IPS DF 6.9 (cell line): ENCODE measurements at regions not wholly inside any gene's neighbourhood (a gene's known extent, or its start where the extent isn't known, plus 50 kb on each side); places are given as distances from the start of the nearest gene placed in this dataset.

ENCODE experiments used
- DNase-seq: peaks from one replicate; pipeline ENCODE4 v3.0.0-alpha.2; 2013; ENCODE audit warnings: low read depth, low spot score
- H3K27ac ChIP-seq: one replicate; pipeline ENCODE4 v1.5.1; 2013; ENCODE audit warnings: low read length, control low read depth
- H3K27me3 ChIP-seq: 2 replicates; pipeline ENCODE4 v1.6.1; 2013; ENCODE audit warnings: mild to moderate bottlenecking, low read length; ENCODE audit not compliant: control insufficient read depth, insufficient read depth
- H3K36me3 ChIP-seq: 2 replicates; pipeline ENCODE4 v1.6.1; 2013; ENCODE audit warnings: low read length; ENCODE audit not compliant: control insufficient read depth, insufficient read depth
- H3K4me1 ChIP-seq: 2 replicates; pipeline ENCODE4 v1.6.1; 2013; ENCODE audit warnings: low read length; ENCODE audit not compliant: control insufficient read depth, insufficient read depth
- H3K4me3 ChIP-seq: 2 replicates; pipeline ENCODE4 v1.5.1; 2013; ENCODE audit warnings: mild to moderate bottlenecking, low read length
- H3K9me3 ChIP-seq: 2 replicates; pipeline ENCODE4 v1.6.1; 2013; ENCODE audit warnings: low read length, inconsistent platforms; ENCODE audit not compliant: control insufficient read depth, insufficient read depth
- WGBS: extraction: QIAGEN DNeasy Blood & Tissue Kit; methylation state at CpG from one replicate; pipeline ENCODE4 v1.1.7; 2013; ENCODE audit warnings: mixed read lengths, missing lambda C conversion rate; ENCODE audit not compliant: insufficient read length, insufficient coverage; 5-methylcytosine and 5-hydroxymethylcytosine counted together

GRCh38 chr1:185427264-185427663 lies 110.2 kb upstream of the IVNS1ABP start:
- H3K27me3 ChIP-seq, result no peaks in the 10 kb centered on the region
- no peak for DNase-seq
- H3K36me3 ChIP-seq, result no peaks in the 10 kb centered on the region
- WGBS, result no CpG with 5 or more reads among the region's 2 CpGs
- no peaks in the 10 kb centered on the region for H3K4me1 ChIP-seq
- no peak overlapping the region for H3K4me3 ChIP-seq
- H3K27ac ChIP-seq, result no peak overlapping the region
- no peaks in the 10 kb centered on the region for H3K9me3 ChIP-seq

GRCh38 chr1:185426848-185427247 lies 109.8 kb upstream of the IVNS1ABP start:
- H3K36me3 ChIP-seq, result no peaks in the 10 kb centered on the region
- no peak overlapping the region for H3K27ac ChIP-seq
- no peaks in the 10 kb centered on the region for H3K4me1 ChIP-seq
- no CpG with 5 or more reads among the region's 5 CpGs for WGBS
- H3K27me3 ChIP-seq, result no peaks in the 10 kb centered on the region
- no peaks in the 10 kb centered on the region for H3K9me3 ChIP-seq
- no peak for DNase-seq
- H3K4me3 ChIP-seq, result no peak overlapping the region

- Histone ChIP-seq H3K4me1 (no peaks in the 10 kb centered on the region), H3K27ac (no peak overlapping the region), H3K27me3 (no peaks in the 10 kb centered on the region), H3K9me3 (no peaks in the 10 kb centered on the region), H3K36me3 (no peaks in the 10 kb centered on the region), H3K4me3 (no peak overlapping the region)
- no peak for DNase-seq
- no CpG with 5 or more reads among the region's 3 CpGs for WGBS
These were observed 108.1 kb upstream of the IVNS1ABP start for GRCh38 chr1:185425163-185425562.

GRCh38 chr1:185421485-185422107 lies 104.6 kb upstream of the IVNS1ABP start:
- no peak overlapping the region for H3K27ac ChIP-seq
- no CpG with 5 or more reads among the region's 3 CpGs for WGBS
- no peaks in the 10 kb centered on the region for H3K36me3 ChIP-seq
- H3K9me3 ChIP-seq, result no peaks in the 10 kb centered on the region
- H3K27me3 ChIP-seq, result no peaks in the 10 kb centered on the region
- no peak for DNase-seq
- no peak overlapping the region for H3K4me3 ChIP-seq
- H3K4me1 ChIP-seq, result no peaks in the 10 kb centered on the region

GRCh38 chr1:185420588-185421081 lies 103.6 kb upstream of the IVNS1ABP start:
- Histone ChIP-seq H3K36me3 (no peaks in the 10 kb centered on the region), H3K9me3 (no peaks in the 10 kb centered on the region), H3K4me3 (no peak overlapping the region), H3K27me3 (no peaks in the 10 kb centered on the region), H3K4me1 (no peaks in the 10 kb centered on the region), H3K27ac (no peak overlapping the region)
- no peak for DNase-seq

GRCh38 chr1:185419718-185420117 lies 102.7 kb upstream of the IVNS1ABP start:
- WGBS, result no CpG with 5 or more reads among the region's 3 CpGs
- DNase-seq, result no peak
- Histone ChIP-seq H3K9me3 (no peaks in the 10 kb centered on the region), H3K27me3 (no peaks in the 10 kb centered on the region), H3K4me1 (no peaks in the 10 kb centered on the region), H3K4me3 (no peak overlapping the region), H3K27ac (no peak overlapping the region), H3K36me3 (no peaks in the 10 kb centered on the region)

GRCh38 chr1:185418472-185418871 lies 101.4 kb upstream of the IVNS1ABP start:
- Histone ChIP-seq H3K4me1 (no peaks in the 10 kb centered on the region), H3K36me3 (no peaks in the 10 kb centered on the region), H3K27me3 (no peaks in the 10 kb centered on the region), H3K4me3 (no peak overlapping the region), H3K9me3 (no peaks in the 10 kb centered on the region), H3K27ac (no peak overlapping the region)
- no peak for DNase-seq
- no CpG with 5 or more reads among the region's 1 CpG for WGBS

GRCh38 chr1:185412385-185413087 lies 95.5 kb upstream of the IVNS1ABP start:
- Histone ChIP-seq H3K27me3 (no peaks in the 10 kb centered on the region), H3K4me3 (no peak overlapping the region), H3K4me1 (no peaks in the 10 kb centered on the region), H3K36me3 (no peaks in the 10 kb centered on the region), H3K27ac (no peak overlapping the region), H3K9me3 (no peaks in the 10 kb centered on the region)
- no peak for DNase-seq
- WGBS, result no CpG with 5 or more reads among the region's 7 CpGs

- H3K36me3 ChIP-seq, result no peaks in the 10 kb centered on the region
- H3K4me3 ChIP-seq, result no peak overlapping the region
- WGBS, result no CpG with 5 or more reads among the region's 1 CpG
- no peak for DNase-seq
- H3K27me3 ChIP-seq, result no peaks in the 10 kb centered on the region
- no peak overlapping the region for H3K27ac ChIP-seq
- H3K4me1 ChIP-seq, result no peaks in the 10 kb centered on the region
- H3K9me3 ChIP-seq, result no peaks in the 10 kb centered on the region
These were observed 92.9 kb upstream of the IVNS1ABP start for GRCh38 chr1:185409763-185410528.

- H3K36me3 ChIP-seq, result no peaks in the 10 kb centered on the region
- DNase-seq, result no peak
- no peak overlapping the region for H3K4me3 ChIP-seq
- H3K27me3 ChIP-seq, result no peaks in the 10 kb centered on the region
- H3K27ac ChIP-seq, result no peak overlapping the region
- no peaks in the 10 kb centered on the region for H3K9me3 ChIP-seq
- H3K4me1 ChIP-seq, result no peaks in the 10 kb centered on the region
- WGBS, result 100% methylated on average over 2 of the region's 4 CpGs
These were observed 92.3 kb upstream of the IVNS1ABP start for GRCh38 chr1:185409345-185409744.
